ENCODE measurements at regions not wholly inside any gene's neighbourhood (a gene's known extent, or its start where the extent isn't known, plus 50 kb on each side); places are given as distances from the start of the nearest gene placed in this dataset.

DNA sequence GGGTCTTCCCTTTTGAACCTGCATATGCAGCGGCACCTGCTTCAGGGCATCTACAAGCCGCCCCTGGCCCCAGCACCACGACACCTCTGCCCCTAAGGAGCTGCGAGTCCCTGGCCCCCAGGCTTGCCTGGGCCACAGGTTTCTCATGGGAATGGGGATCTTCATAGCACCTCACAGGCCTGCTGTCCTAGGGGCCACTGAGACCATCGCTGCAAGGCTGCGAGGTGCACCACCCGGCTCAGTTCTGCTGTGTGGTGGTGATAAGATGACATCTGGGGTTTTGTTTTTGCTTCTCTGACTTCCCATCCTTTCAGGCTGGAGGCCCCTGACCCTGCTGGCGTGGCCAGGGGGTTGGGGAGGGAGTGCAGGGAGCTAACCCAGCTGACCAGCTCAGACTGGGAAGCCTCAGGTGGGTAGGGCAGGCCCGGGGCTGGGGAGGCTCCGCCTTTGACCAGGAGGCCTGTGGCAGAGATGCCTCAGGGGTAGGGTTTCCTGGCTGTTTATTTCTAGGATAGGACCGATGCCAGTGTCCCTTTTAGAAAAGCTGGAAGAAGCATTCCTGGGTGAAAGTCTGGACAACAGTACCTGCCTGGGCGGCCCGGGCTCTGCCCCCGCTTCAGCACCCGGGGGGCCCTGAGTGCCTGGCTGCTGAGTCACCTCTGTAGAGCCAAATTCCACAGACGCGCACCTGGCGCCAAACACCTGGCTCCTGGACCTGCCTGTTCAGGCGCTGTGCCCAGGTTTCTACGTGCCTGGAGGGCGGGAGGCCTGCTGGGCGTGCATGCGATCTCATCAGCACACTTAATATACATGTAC lies 264.7 kb downstream of the DLL1 start:
- no peak for TF ChIP-seq CTCF (conservative IDR thresholded peaks at IDR 0.05; ENCODE audit: low read depth, low read length)
- DNase-seq (ENCODE audit: low read depth): no peak
- no peak overlapping the region for H3K4me3 ChIP-seq (ENCODE audit: low read length)

- TF ChIP-seq CTCF (conservative IDR thresholded peaks at IDR 0.05; ENCODE audit: low read depth, low read length): no peak
- no peak overlapping the region for H3K4me3 ChIP-seq (ENCODE audit: low read length)
- no peak for DNase-seq (ENCODE audit: low read depth)
Measured at GRCh38 chr6:170025341-170025911, 265.5 kb downstream of the DLL1 start.

DNA sequence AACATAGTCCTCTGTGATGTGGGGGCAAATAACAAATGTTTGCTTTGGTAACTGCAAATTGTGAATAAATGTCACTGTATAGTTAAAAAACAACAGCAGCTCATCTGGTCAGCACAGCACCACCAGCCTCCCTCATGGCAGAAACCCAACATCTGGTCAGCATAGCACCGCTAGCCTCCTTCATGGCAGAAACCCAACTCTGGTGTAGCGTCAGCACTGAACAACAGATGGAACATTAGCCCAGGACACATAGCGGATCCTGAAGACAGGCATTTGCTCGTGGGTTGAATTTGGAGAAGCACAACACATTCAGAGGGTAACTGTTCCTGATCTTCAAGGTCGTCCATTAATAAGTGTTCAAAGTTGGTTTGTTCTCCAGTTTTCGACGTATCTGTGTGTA lies 265.9 kb downstream of the DLL1 start:
- no peak overlapping the region for H3K4me3 ChIP-seq (ENCODE audit: low read length)
- no peak for TF ChIP-seq CTCF (conservative IDR thresholded peaks at IDR 0.05; ENCODE audit: low read depth, low read length)
- no peak for DNase-seq (ENCODE audit: low read depth)

DNA sequence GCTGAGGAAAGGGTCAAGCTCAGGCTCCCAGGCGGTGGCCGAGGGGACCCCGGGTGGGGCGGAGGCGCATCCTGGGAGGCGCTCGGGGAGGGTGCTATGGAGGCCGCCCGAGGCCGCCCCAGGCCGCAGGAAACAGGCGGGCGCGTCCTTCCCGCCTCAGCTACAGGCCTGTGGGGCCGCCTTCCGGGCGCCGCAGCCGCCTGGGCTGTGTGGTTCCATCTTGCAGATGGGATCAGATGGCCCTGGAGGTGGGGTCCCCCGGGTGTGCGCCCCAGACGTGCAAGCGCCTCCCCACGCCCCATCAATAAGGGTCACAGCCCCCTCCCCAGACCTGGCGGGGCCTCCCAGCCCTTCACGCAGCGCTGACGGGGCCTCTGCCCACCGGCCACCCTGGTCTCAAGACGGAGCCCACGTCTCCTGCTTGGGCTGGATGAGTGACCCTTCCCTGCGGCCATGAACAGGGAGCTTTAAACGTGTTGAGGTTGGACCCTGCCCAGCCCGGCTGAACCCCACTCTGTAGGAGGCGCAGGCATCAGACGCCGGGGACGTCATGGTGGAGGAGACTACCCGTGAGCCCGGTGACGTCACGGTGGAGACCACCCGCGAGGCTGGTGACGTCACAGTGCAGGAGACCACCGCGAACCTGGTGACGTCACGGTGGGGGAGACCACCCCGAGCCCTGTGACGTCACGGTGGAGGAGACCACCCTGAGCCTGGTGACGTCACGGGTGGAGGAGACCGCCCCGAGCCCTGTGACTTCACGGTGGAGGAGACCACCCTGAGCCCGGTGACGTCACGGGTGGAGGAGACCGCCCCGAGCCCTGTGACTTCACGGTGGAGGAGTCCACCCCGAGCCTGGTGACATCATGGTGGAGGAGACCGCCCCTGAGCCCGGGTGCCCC lies 267.0 kb downstream of the DLL1 start:
- DNase-seq (ENCODE audit: low read depth): no peak
- H3K4me3 ChIP-seq (ENCODE audit: low read length): no peak overlapping the region
- no peak for TF ChIP-seq CTCF (conservative IDR thresholded peaks at IDR 0.05; ENCODE audit: low read depth, low read length)

GRCh38 chr6:170022827-170023619 lies 267.9 kb downstream of the DLL1 start:
- H3K4me3 ChIP-seq (ENCODE audit: low read length): no peak overlapping the region
- DNase-seq (ENCODE audit: low read depth): no peak
- no peak for TF ChIP-seq CTCF (conservative IDR thresholded peaks at IDR 0.05; ENCODE audit: low read depth, low read length)

DNA sequence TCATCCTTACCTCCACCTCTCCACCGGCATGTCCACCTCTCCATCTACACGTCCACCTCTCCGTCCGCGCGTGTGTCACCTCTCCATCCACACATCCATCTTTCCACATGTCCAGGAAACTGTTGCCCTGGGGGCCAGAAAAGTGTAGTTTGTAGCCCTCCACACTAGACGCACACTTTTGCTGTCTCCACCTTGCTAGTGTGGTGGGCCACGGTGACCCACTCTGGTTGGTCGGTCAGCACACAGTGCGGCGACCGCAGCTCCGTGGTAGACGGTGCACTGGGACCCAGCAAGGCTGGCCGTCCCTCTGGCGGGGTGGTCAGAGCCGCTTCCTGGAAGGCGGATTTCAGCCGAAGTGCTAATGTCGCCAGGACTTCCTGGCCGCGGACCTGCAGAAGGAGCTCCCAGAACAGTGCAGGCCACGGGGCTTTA lies 268.6 kb downstream of the DLL1 start:
- no peak for DNase-seq (ENCODE audit: low read depth)
- no peak overlapping the region for H3K4me3 ChIP-seq (ENCODE audit: low read length)
- TF ChIP-seq CTCF (conservative IDR thresholded peaks at IDR 0.05; ENCODE audit: low read depth, low read length): no peak

All from retinal pigment epithelial cell (primary cell).